Neural cell (in vitro differentiated cells): ENCODE measurements at regions not wholly inside any gene's neighbourhood (a gene's known extent, or its start where the extent isn't known, plus 50 kb on each side); places are given as distances from the start of the nearest gene placed in this dataset.

ENCODE experiments used
- H2AFZ ChIP-seq: fragments of 200-600, 300-800 bp; sonication (generic), shearing (Covaris generic); 2 replicates; pipeline ENCODE4 v1.6.0; 2014; ENCODE audit warnings: low read depth, mild to moderate bottlenecking, antibody characterized with exemption, low read length, moderate library complexity
- H3F3A ChIP-seq: fragments of 200-600 bp; shearing (Covaris generic); 2 replicates; pipeline ENCODE4 v1.6.1; 2016; ENCODE audit warnings: mild to moderate bottlenecking, moderate library complexity, mixed read lengths, antibody characterized with exemption, low read length; ENCODE audit not compliant: insufficient read depth, poor library complexity, severe bottlenecking
- H3K27ac ChIP-seq: fragments of 200-600, 300-800 bp; sonication (generic), shearing (Covaris generic); 2 replicates; pipeline ENCODE4 v1.5.1; 2014; ENCODE audit warnings: mild to moderate bottlenecking, low read length, moderate library complexity
- H3K27me3 ChIP-seq: fragments of 300-800, 200-600 bp; sonication (generic), shearing (Covaris generic); 2 replicates; pipeline ENCODE4 v1.6.0; 2014; ENCODE audit warnings: mild to moderate bottlenecking, low read depth, low read length, moderate library complexity; ENCODE audit not compliant: insufficient read depth
- H3K36me3 ChIP-seq: fragments of 300-800, 200-600 bp; sonication (generic), shearing (Covaris generic); 2 replicates; pipeline ENCODE4 v1.5.1; 2014; ENCODE audit warnings: mild to moderate bottlenecking, antibody characterized with exemption, low read length, moderate library complexity; ENCODE audit not compliant: insufficient read depth
- H3K4me2 ChIP-seq: fragments of 300-800, 200-600 bp; sonication (generic), shearing (Covaris generic); 2 replicates; pipeline ENCODE4 v1.6.0; 2014; ENCODE audit warnings: mild to moderate bottlenecking, low read length
- H3K4me3 ChIP-seq: fragments of 300-800, 200-600 bp; sonication (generic), shearing (Covaris generic); 2 replicates; pipeline ENCODE4 v1.5.1; 2014; ENCODE audit warnings: mild to moderate bottlenecking, low read length, moderate library complexity
- H3K79me2 ChIP-seq: fragments of 200-600 bp; shearing (Covaris generic); replicated peaks from 2 replicates; pipeline ENCODE4 v1.6.0; 2014; ENCODE audit warnings: mild to moderate bottlenecking, low read length, moderate library complexity; ENCODE audit not compliant: insufficient read depth
- H3K9ac ChIP-seq: fragments of 300-800, 200-600 bp; sonication (generic), shearing (Covaris generic); 2 replicates; pipeline ENCODE4 v1.6.1; 2016; ENCODE audit warnings: mild to moderate bottlenecking, low read length, mixed read lengths
- H3K9me2 ChIP-seq: fragments of 200-600 bp; shearing (Covaris generic); 2 replicates; pipeline ENCODE4 v1.6.1; 2016; ENCODE audit warnings: mild to moderate bottlenecking, low read length, mixed read lengths; ENCODE audit not compliant: insufficient read depth
- H3K9me3 ChIP-seq: fragments of 200-600, 300-800 bp; sonication (generic), shearing (Covaris generic); 2 replicates; pipeline ENCODE4 v1.6.1; 2016; ENCODE audit warnings: mild to moderate bottlenecking, mixed run types, low read length, moderate library complexity, mixed read lengths
- H4K20me1 ChIP-seq: fragments of 200-600 bp; shearing (Covaris generic); 2 replicates; pipeline ENCODE4 v1.6.1; 2016; ENCODE audit warnings: mild to moderate bottlenecking, mixed run types; ENCODE audit not compliant: insufficient read depth
- CTCF ChIP-seq: fragments of 450-650 bp; IDR thresholded peaks from 2 replicates; pipeline ENCODE4 v1.5.1; 2014; ENCODE audit warnings: antibody characterized with exemption, mild to moderate bottlenecking, moderate library complexity; ENCODE audit not compliant: poor library complexity, severe bottlenecking
- EP300 ChIP-seq: fragments of 450-650 bp; conservative IDR thresholded peaks from 2 replicates; pipeline ENCODE4 v1.6.1; 2014; ENCODE audit warnings: antibody characterized with exemption, mild to moderate bottlenecking, moderate library complexity; ENCODE audit not compliant: poor library complexity, severe bottlenecking
- EZH2 ChIP-seq: fragments of 200-600, 300-800 bp; shearing (Covaris generic), sonication (generic); IDR thresholded peaks from 2 replicates; pipeline ENCODE4 v1.6.1; 2014; ENCODE audit warnings: antibody characterized with exemption, low read length, borderline replicate concordance, mild to moderate bottlenecking; ENCODE audit not compliant: insufficient read depth, poor library complexity, severe bottlenecking
- POLR2AphosphoS5 ChIP-seq: IDR thresholded peaks from 2 replicates; pipeline ENCODE4 v1.6.1; 2012
- RAD21 ChIP-seq: fragments of 450-650 bp; conservative IDR thresholded peaks from 2 replicates; pipeline ENCODE4 v1.6.1; 2014; ENCODE audit warnings: antibody characterized with exemption, mild to moderate bottlenecking, moderate library complexity
- REST ChIP-seq: IDR thresholded peaks from 2 replicates; pipeline ENCODE4 v1.6.1; 2012; ENCODE audit warnings: borderline replicate concordance
- SMC3 ChIP-seq: fragments of 450-650 bp; conservative IDR thresholded peaks from 2 replicates; pipeline ENCODE4 v1.6.1; 2014; ENCODE audit warnings: antibody characterized with exemption, mild to moderate bottlenecking, moderate library complexity; ENCODE audit not compliant: poor library complexity
- TAF1 ChIP-seq: IDR thresholded peaks from 2 replicates; pipeline ENCODE4 v1.6.1; 2012; ENCODE audit warnings: low read depth

- Histone ChIP-seq H3K27ac (no peak overlapping the region), H3K9ac (no peak overlapping the region), H2AFZ (no peak overlapping the region), H3K9me3 (no peaks in the 10 kb centered on the region), H3K9me2 (no peaks in the 10 kb centered on the region), H4K20me1 (no peaks in the 10 kb centered on the region), H3F3A (no peaks in the 10 kb centered on the region), H3K36me3 (no peaks in the 10 kb centered on the region), H3K79me2 (no peaks in the 10 kb centered on the region), H3K27me3 (no peaks in the 10 kb centered on the region), H3K4me3 (no peak overlapping the region), H3K4me2 (no peak overlapping the region)
- TF ChIP-seq EP300 (peak; percentile 88), REST (no peak), POLR2AphosphoS5 (peak; percentile 69), SMC3 (no peak)
Observed at GRCh38 chr11:134565343-134565891, 153.4 kb upstream of the B3GAT1 start.

GRCh38 chr11:134564472-134565200 lies 152.6 kb upstream of the B3GAT1 start:
- no peaks in the 10 kb centered on the region for H3K9me2 ChIP-seq
- H3K9me3 ChIP-seq, result no peaks in the 10 kb centered on the region
- H3K9ac ChIP-seq, result no peak overlapping the region
- H3K27ac ChIP-seq, result no peak overlapping the region
- TF ChIP-seq CTCF, result no peak
- no peaks in the 10 kb centered on the region for H3K79me2 ChIP-seq
- no peak overlapping the region for H3K4me2 ChIP-seq
- H4K20me1 ChIP-seq, result no peaks in the 10 kb centered on the region
- H3K4me3 ChIP-seq, result no peak overlapping the region
- no peaks in the 10 kb centered on the region for H3K36me3 ChIP-seq
- H3F3A ChIP-seq, result no peaks in the 10 kb centered on the region
- H2AFZ ChIP-seq, result no peak overlapping the region
- no peaks in the 10 kb centered on the region for H3K27me3 ChIP-seq

- Histone ChIP-seq H3K79me2 (no peaks in the 10 kb centered on the region), H3K27me3 (no peaks in the 10 kb centered on the region), H3K9me2 (no peaks in the 10 kb centered on the region), H3K27ac (no peak overlapping the region), H3F3A (no peaks in the 10 kb centered on the region), H3K4me2 (no peak overlapping the region), H3K36me3 (no peaks in the 10 kb centered on the region), H3K4me3 (no peak overlapping the region), H3K9ac (no peak overlapping the region), H4K20me1 (no peaks in the 10 kb centered on the region), H2AFZ (no peak overlapping the region), H3K9me3 (no peaks in the 10 kb centered on the region)
- TF ChIP-seq SMC3 (no peak), CTCF (no peak), TAF1 (no peak), POLR2AphosphoS5 (no peak), EZH2 (no peak), RAD21 (no peak)
Observed at GRCh38 chr11:134562941-134563471, 151.0 kb upstream of the B3GAT1 start.
